Activated T-cell treated with anti-CD3 and anti-CD28 coated beads, Interleukin-2, amount 50 U/mL, for 1 hour (primary cell): ENCODE measurements at regions not wholly inside any gene's neighbourhood (a gene's known extent, or its start where the extent isn't known, plus 50 kb on each side); places are given as distances from the start of the nearest gene placed in this dataset.

Experiments
- DNase-seq: peaks from one replicate; pipeline ENCODE4 v3.0.0-alpha.2; 2020

DNA sequence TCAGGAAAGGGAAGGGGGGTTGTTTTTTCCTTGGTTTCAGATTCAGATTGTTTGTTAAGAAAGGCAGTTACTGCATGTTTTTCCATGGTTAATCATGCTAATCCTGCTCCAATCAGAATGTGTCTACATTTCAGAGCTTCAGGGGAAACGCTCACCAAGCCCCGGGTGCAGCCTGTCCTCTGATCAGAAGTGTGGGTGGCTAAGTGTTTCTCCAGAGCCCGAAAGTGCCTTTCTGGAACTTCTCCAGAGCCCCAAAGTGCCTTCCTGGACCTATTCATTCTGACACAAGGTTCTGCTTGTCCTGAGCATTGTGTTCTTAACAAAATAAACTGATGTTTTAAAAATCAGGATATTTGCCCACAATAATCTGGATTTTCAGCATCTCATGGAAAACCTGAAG, 359.0 kb upstream of the ZNF521 start:
- no peak for DNase-seq

DNA sequence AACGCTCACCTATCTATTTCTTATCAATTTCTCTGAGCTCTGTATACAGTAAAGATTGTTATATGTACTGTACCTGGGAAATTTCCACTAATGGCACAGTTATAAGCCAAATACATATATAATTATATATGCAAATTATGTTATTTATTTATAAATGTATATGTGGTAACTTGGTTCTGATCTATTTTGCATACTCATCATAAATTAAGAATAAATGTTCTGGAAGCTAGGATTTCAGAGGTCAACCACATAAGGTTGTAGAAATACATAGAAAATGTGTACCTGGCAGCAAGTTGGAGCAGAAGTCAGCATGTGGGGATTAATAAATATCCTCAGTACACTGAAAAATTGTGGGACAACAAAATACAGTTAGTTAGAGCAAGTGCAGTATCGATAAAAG, 353.7 kb upstream of the ZNF521 start:
- no peak for DNase-seq

DNA sequence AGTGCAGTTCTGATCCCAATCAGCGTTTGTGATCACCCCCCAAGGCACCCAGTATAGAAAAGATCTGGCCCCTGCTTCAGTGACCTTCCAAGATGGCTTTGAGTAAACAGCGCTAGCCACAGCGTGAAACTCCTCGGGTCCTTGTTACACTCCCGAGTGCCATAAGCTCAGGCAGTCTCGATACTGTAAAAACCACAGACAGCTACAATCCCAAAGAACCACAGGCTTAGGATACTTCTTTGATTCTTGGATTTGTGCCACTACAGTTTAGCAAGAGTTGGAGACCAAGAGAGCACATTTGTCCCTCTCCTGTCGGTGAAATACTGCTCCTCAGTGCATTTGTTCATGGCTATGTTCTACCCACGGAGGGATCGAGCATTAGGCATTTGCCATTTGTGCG, 352.5 kb upstream of the ZNF521 start:
- DNase-seq: no peak

DNA sequence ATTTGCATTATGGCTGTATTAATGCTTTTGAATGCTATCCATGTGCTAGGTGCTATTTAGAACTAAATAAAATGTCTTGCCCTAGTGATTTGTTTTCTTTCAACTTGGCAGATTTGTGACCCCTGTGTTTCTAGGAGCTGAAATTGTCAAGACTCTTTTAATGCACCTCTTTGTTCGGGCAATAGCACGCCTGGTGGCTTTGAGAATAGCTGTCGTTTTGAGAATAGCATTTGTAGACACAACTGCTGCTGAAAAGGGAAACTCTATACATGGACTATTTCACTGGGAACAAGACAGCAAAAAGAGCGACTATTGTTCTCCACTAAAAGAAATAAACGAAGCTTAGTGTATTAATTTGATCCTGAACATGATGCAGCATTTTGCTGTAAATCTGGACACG, 352.1 kb upstream of the ZNF521 start:
- no peak for DNase-seq

DNA sequence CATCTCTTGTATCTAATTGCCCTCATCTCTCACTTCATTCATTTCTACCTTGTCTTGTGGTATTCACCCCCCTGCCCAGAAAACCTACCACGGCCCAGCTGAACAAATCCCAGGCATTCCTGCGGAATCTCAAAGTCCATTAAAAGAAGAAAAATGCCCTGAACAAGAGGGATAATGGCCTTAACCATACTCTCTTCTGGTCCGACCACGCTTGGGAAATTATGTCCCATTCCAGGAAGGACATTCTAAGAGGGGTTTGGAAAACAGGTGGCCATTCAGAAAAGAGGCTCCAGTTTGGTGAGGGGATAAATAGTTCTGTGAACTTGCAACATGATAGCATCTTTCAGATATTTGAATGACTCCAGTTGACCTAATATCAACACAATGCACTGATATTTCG, 349.9 kb upstream of the ZNF521 start:
- no peak for DNase-seq

DNA sequence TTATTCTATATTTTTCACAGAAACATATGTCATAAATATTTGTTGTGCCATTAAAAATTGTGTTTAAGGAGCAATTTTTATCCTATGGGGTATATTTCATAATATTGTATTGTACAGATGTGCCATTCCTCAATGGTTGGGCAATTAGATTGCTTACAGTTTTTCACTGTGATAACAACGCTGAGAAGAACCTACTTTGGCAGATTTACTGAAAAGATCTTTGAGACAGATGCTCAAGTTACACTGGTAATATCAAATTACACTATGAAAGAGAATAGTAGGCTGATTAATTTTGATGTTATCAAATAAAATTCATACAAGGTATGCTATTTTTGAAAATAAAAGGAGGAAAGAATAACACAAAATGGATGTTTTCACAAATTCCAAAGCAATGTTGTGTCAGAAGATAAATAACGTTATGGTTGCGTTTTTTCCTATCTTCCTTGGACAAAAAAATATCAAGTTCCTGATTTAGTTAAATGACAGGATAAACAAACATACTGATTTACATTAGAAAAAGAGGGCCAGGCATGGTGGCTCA, 335.1 kb upstream of the ZNF521 start:
- no peak for DNase-seq

DNA sequence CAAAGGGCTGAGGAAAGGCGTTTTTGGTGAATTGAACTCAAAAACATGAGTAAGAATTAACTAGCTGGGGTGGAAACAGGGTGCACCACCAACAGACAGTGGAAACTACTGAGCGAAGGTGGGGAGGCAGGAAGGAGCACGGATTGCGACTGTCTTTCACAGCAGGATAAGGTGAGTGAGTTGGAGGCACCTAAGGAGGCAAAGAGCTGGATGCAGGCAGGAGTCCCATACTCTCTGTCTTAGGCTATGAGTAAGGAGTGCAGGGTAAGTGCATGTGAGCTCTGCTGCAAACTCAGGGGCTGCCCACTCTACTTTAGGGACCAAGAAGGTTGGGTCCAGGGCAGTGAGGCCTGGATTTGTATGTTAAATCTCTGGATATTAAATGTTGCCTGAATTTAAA, 333.1 kb upstream of the ZNF521 start:
- DNase-seq: no peak

DNA sequence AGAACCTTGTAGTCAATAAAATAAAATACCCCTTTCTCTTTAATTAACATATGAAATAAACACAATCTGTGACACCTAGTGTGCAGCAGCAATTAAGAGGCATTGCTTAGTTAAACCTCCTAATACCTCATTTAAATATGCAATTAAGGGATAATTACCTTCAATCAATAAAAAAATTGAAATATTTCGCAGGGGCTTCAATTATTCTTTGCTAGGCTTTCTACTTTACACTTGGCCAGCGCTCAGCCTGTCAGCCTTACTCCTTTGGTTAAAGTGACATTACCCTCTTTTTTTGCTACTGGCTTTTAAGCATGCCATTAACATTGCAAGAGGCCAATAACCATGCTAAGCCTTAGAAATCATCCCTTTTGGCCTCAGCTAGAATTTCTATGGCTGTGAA, 327.5 kb upstream of the ZNF521 start:
- DNase-seq: no peak

DNA sequence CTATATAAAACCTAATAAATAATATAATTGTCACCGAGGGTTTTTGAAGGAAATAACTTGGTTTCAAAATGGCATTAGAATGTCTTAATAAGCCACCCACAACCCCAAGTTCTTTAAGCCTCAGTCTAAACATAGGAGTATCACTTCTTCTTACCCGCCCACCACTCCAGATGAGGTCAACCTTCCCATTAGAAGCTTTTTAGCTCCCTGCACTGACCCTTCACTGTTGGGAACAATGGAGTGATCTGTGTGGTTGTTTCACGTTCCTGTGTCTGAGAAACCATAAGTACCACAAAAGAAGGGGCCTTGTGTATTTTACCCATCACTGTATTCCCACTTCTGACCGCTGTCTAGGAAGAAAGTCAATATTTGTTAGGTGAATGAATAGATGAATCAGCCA, 326.3 kb upstream of the ZNF521 start:
- no peak for DNase-seq

DNA sequence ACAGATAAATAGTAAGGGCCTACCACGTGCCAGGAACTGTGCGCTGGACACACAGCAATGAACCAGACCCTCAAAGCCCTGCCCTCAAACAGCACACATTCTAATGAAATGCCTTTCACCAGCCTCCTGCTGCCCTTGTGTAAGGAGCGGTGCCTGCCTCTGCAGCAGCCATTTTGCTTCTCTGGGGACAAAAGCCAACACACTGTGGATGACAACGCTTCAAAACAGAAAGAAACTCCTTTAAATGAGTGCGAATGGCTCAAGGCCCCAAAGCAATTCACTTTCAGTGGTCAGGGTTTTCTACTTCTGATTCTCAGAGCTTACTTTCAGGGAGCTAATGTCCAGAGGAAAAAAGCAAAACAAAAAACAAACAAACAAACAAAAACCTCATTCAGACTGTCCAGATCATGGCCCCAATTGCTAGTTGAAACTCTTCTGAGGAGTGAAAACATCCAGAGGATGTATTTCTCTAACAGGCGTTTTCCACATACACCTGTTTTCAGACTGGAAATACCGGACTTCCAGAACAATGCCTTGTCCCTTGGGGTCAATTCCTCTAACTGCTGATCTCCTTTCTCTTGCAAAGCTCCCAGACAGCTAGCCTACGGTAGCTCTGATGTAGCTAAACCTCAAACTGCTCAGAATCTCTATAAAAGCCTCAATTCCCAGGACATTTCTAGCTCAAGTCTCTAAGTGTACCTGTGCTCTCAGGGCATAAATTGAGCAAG, 323.3 kb upstream of the ZNF521 start:
- DNase-seq: no peak

DNA sequence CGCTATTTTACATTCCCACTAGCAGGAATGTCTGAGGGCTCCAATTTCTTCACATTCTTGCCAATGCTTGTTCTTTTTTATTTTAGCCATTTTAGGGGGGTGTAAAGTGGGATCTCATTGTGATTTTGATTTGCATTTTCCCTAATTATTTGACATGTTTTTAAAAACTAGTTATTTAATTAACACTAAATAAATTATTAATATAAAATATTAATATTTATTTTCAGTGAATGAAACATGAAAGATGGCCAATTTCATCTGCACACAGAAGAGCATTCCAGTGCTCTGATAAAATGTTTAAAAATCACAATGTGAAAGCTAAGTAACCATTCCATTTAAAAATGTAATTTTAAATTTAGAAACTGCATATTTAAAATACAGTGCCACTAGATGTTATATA, 322.2 kb upstream of the ZNF521 start:
- no peak for DNase-seq

DNA sequence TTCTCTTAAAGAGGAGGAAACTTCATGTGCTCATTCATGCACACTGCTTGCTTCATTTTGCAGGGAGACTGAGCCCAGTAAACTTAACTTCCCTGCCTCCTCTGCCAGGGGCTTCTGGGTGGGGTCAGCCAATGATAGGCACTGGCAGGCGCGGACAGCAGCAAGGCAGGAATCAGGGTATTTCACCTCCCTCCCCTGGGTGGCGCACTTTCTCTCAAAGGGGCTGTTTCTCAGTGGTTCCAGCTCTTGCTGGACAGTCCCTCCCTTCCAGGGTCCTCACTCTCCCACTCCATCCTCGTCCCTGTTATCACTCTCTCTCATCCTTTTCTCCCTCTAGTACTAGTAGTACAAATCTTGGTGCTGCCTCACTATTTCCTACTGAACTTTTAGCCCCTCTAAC, 320.5 kb upstream of the ZNF521 start:
- DNase-seq: no peak

DNA sequence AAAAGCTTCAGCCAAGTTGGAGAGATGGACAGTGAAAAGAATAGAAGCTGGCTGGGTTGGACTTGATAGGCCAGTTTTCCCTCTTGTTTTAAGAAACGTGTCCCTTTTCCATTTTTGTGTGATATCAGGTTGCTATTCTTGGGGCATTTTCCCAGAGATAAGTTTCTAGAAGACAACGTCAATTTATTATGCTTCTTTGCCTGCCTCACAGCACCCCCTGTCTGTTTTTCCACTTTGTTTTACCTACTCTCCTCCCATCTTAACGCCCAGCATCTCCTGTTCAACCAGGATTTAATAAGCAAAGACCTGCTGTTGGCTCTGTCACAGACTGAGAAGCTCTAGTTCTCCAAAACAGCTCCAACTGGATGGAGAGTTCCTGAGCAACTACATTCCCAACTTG, 317.8 kb upstream of the ZNF521 start:
- DNase-seq: no peak

DNA sequence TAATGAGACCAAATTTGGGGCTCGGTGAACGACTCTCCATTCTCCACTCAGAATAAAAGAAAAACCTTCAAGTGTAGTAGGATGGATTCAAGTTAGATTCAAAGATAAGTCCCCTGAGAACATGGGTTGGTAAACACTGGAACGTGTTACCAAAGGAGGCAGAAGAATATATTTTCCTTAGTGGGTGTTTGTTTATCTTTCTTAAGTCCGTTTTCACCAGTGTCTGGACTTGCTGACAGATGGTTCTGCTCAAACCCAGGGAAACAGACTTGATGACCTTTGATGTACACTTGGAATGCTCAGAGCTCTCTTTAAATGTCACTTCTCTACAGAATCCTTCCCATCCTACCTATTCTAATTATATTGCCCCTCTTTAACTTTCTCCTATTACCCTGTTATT, 310.3 kb upstream of the ZNF521 start:
- DNase-seq: no peak

DNA sequence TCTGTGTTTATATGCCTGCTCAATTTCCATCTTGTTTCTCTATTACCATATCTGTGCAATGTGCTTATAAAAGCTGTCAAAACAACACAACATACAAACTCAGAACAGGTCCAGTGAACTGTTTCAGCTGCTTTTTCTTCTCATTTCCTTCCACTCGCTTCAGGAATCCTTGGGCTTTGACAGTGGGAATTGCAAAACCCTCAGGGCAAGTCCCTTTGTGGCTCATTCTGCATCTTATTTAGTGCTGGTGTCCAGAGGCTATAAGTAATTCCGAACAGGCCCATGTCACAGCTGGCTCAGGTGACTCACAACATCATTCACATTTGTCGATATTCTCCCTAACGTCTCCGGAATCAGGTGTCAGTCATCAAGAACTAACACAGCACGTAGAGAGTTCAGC, 309.9 kb upstream of the ZNF521 start:
- no peak for DNase-seq

DNA sequence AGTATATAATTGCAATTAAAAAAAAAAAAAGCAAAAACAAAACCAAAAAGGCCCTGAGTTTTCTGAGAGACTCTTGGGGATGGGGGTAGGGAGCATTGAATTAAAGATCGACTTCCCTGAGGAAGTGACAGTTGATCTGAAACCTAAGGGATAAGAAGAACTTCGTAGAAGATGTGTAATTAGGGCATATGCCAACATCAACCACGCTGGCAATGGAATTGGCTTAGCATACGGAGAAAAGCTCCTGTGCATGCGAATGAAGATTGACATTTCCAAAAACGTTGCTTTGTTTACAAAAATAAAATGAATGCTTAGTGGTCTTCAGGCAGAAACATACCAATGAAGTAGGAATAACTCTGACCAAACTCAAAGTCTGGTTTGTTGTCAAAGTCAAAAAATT, 307.6 kb upstream of the ZNF521 start:
- DNase-seq: no peak

DNA sequence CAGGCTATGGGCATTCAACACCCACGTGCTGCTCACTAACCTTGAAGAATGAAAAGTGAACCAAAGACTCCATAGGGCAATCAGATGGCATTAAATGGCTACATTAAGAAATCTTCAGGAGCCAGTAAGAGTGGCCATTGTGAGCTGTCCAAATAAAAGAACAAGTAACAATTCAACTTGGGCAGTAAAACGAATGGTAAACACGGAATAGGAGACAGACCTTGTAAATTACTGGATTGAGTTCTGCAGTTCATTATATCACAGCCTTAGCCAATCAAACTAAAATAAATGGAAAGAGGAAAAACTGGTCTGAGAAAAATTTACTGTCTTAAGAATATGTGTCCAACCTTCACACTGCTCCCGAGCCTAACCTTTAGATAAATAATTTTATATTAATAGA, 306.5 kb upstream of the ZNF521 start:
- no peak for DNase-seq

DNA sequence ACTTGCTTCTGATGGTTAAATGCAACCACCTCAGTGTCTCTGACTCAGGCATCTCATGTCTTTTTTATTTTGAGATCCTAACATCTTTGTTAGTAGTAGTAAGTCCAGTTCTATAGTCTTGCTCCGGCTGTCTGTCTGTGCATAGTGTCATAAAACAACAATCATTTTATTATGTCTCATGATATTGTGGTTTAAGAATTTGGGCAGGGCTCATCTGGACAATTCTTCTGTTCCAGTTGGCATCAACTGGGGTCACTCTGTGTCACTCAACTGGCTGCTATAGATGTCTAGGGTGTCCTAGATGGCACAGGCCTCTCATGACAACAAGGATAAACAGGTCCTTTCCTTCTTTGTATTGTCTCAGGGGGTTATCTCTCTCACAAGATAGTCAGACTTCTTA, 299.6 kb upstream of the ZNF521 start:
- DNase-seq: no peak

DNA sequence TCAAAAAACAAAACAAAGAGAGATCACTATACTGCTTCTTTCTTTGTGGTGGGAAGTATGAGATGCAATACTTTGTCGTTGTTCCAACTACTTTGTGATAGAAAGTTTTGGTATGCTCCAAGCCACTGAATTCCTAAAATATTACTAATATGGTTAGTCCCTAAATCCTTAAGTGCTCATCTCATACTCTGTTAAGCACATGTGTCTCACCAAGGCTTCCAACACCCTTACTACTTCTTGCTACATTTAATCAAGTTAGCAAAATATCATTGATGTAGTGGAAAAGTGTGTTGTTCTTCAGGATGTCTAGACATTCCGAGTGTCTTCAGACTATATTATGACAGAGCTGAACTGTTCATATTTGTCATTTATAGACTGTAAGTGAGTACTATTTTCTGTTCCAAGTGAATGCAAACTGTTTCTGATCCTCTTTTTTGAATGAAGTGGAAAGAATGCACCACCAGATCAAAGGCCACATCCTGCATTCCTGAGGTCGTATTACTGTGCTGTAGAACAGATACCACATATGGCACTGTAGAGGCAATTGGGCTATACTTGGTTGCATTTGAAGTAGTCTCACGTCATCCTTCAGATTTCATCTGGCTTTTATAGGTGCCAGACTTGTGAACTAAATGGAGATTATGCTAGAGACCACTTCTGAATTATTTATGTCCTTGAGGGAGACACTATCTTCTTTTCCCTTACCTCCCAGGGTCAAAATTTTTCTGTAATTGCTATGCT, 298.4 kb upstream of the ZNF521 start:
- no peak for DNase-seq

DNA sequence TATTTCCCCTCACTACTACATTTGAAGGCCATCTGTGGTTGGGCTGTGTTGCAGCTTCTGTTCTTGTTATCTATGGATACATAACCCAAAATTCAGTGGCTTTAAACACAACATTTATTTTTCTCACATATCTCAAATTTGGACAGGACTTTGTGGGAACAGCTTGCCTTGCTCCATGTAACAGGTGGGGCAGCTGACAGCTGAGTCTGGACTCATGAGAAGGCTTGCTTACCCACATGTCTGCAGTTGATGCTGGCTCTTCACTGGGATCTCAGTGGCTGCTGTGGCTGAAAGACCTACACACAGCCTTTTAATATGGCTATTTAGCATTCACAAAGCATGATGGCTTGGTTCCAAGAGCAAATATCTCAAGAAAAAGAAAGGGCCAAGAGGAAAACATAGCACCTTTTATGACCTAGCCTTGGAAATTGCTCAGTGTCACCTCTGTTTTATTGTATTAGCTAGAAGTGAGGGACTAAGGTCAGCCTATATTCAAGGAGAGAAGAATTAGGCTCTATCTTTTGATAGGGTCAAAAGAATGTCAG, 296.8 kb upstream of the ZNF521 start:
- DNase-seq: no peak

DNA sequence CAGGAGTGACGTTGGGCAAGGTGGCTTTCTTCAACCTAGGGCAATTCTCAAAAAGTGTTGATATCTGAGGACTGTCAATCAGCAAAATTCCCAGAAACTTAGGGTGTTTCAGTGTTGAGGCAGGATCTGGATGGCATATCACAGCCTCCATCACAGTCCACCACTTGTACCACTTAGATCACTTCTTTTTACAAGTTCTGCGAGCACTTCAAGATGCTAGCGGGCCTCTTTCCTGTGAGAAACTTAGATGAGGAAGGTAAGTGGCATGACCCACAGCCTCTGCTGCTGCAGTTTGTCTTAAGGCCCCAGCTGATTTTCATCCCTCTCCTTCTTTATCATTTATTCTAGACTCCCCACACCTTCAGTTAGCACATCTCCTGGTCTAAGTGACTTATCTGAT, 295.4 kb upstream of the ZNF521 start:
- DNase-seq: no peak

DNA sequence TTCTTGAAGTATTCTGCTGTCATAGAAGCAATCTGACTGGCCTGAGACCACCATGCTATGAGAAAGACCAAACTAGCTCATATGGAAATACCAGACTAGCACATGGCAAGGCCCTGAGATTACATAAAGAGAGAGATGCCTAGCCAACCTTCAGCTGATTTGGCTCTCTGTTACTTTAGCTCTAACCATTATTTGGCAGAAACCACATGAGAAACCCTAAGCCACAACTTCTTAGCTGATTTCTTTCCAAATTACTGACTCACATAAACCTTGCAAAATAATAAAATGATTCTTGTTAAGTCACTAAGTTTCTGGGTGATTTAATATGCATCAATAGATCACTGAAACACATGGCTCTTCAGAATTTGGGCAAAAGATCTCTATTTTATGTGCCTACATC, 295.0 kb upstream of the ZNF521 start:
- DNase-seq: no peak

DNA sequence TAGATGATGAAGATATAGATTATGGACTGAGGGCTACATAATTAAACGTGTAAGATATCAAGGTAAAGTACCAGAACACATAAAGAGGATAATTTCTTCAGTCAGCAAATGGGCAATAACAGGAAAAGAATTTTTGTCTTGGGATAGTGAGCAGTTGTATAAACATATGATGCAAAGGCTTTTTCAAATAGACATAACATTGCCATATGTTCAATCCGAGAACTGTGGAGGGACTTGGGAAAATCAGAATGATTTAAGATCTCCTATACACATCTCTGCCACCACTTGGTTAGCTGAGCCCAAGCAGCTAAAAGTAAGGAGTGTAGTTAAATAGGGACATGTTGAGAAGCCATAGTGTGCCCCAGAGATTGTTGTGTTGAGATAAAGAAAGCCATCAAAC, 287.6 kb upstream of the ZNF521 start:
- DNase-seq: no peak

DNA sequence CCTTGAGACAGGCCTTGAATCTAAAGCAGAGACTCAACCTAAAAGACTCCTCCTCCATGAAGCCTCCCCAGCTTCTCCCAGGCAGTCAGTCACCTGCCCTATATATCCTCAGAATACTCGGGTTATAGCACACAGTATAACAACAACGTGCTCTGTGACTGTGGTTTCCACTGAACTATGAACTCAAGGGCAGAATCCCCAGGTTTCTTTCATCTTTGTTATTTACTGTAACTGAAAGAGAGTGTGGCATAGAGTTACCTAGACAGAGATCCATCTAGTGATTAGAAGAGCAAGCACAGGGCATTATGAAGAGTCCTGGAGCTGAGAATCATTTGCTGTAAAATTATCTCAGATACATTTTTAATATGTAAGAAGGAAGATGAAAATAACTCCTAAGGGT, 281.6 kb upstream of the ZNF521 start:
- no peak for DNase-seq
